Esophagus squamous epithelium (tissue), 4 donors: ENCODE measurements at regions not wholly inside any gene's neighbourhood (a gene's known extent, or its start where the extent isn't known, plus 50 kb on each side); places are given as distances from the start of the nearest gene placed in this dataset.

Experiments used
- CTCF ChIP-seq, 6 experiments: fragments of 450-650 bp in 4 of 6; fragments of 200-600 bp in 2 of 6; sonication (generic) in 2 of 6; IDR thresholded peaks; one replicate each; pipeline ENCODE4 v1.5.1; 2016 to 2019; ENCODE audit warnings: antibody characterized with exemption in 6 of 6, mild to moderate bottlenecking in 4 of 6, moderate library complexity in 4 of 6
- POLR2A ChIP-seq, 4 donors: fragments of 450-650 bp; IDR thresholded peaks; one replicate each; pipeline ENCODE4 v1.6.1; 2017; ENCODE audit warnings: antibody characterized with exemption in 4 of 4, mild to moderate bottlenecking in 4 of 4, moderate library complexity in 3 of 4

- TF ChIP-seq CTCF (IDR thresholded peaks at IDR 0.05) (no peak), POLR2A (IDR thresholded peaks at IDR 0.05) (no peak)
These were observed 311.3 kb downstream of the FOXG1 start for GRCh38 chr14:29077916-29078315.
